Neural progenitor cell (in vitro differentiated cells): ENCODE measurements at regions not wholly inside any gene's neighbourhood (a gene's known extent, or its start where the extent isn't known, plus 50 kb on each side); places are given as distances from the start of the nearest gene placed in this dataset.

Experiments
- DNase-seq: peaks from one replicate; pipeline ENCODE4 v3.0.0-alpha.2; 2016; ENCODE audit warnings: low spot score
- H2AFZ ChIP-seq: fragments of 200-600 bp; sonication (generic); replicated peaks from 2 replicates; pipeline ENCODE4 v1.6.1; 2016; ENCODE audit warnings: antibody characterized with exemption
- H3F3A ChIP-seq: fragments of 200-600 bp; sonication (generic); 2 replicates; pipeline ENCODE4 v1.6.1; 2016; ENCODE audit warnings: antibody characterized with exemption, low read depth
- H3K27ac ChIP-seq: fragments of 200-600 bp; sonication (generic); 2 replicates; pipeline ENCODE4 v1.5.1; 2016; ENCODE audit warnings: mild to moderate bottlenecking
- H3K27me3 ChIP-seq: fragments of 200-600 bp; sonication (generic); 2 replicates; pipeline ENCODE4 v1.6.1; 2016; ENCODE audit warnings: mild to moderate bottlenecking, moderate library complexity
- H3K36me3 ChIP-seq: fragments of 200-600 bp; sonication (generic); 2 replicates; pipeline ENCODE4 v1.5.1; 2016
- H3K4me1 ChIP-seq: fragments of 200-600 bp; sonication (generic); 2 replicates; pipeline ENCODE4 v1.6.1; 2016; ENCODE audit warnings: mixed run types
- H3K4me2 ChIP-seq: fragments of 200-600 bp; sonication (generic); 2 replicates; pipeline ENCODE4 v1.6.1; 2016
- H3K4me3 ChIP-seq: fragments of 200-600 bp; sonication (generic); 2 replicates; pipeline ENCODE4 v1.5.1; 2016
- H3K79me2 ChIP-seq: fragments of 200-600 bp; sonication (generic); 2 replicates; pipeline ENCODE4 v1.6.1; 2016; ENCODE audit warnings: low read depth
- H3K9ac ChIP-seq: fragments of 200-600 bp; sonication (generic); 2 replicates; pipeline ENCODE4 v1.6.1; 2016
- H3K9me3 ChIP-seq: fragments of 200-600 bp; sonication (generic); 2 replicates; pipeline ENCODE4 v1.5.1; 2016; ENCODE audit warnings: low read depth
- H4K20me1 ChIP-seq: fragments of 200-600 bp; sonication (generic); 2 replicates; pipeline ENCODE4 v1.6.1; 2016; ENCODE audit warnings: low read depth
- H3K27ac Mint-ChIP-seq: 3 replicates; pipeline ENCODE4 v1.8.0; 2021; ENCODE audit warnings: mixed read lengths
- H3K27me3 Mint-ChIP-seq: 2 replicates; pipeline ENCODE4 v1.8.0; 2022; ENCODE audit warnings: low read depth, mild to moderate bottlenecking, inconsistent platforms, moderate library complexity, mixed read lengths; ENCODE audit not compliant: insufficient read depth
- H3K36me3 Mint-ChIP-seq: 3 replicates; pipeline ENCODE4 v1.8.0; 2021; ENCODE audit warnings: mixed read lengths
- H3K4me1 Mint-ChIP-seq: 3 replicates; pipeline ENCODE4 v1.8.0; 2021; ENCODE audit warnings: mixed read lengths
- H3K4me3 Mint-ChIP-seq: 3 replicates; pipeline ENCODE4 v1.8.0; 2021; ENCODE audit warnings: mild to moderate bottlenecking, moderate library complexity, mixed read lengths
- H3K9me3 Mint-ChIP-seq: 3 replicates; pipeline ENCODE4 v1.8.0; 2020; ENCODE audit warnings: mixed read lengths
- EZH2 ChIP-seq: fragments of 200-600 bp; sonication (generic); IDR thresholded peaks from 2 replicates; pipeline ENCODE4 v1.6.1; 2017; ENCODE audit warnings: antibody characterized with exemption, mild to moderate bottlenecking, moderate library complexity
- EZH2phosphoT487 ChIP-seq: fragments of 200-600 bp; sonication (generic); IDR thresholded peaks from 2 replicates; pipeline ENCODE4 v1.6.1; 2017; ENCODE audit warnings: antibody characterized with exemption
- TF ChIP-seq, protein P1 (sequence below): fragments of 200-600 bp; sonication (generic); IDR thresholded peaks from 2 replicates; pipeline ENCODE4 v1.5.1; 2017; ENCODE audit warnings: antibody characterized with exemption, mild to moderate bottlenecking

- H3K4me1 ChIP-seq = peaks cover 21% of the 10 kb centered on the region
- no peak overlapping the region for H3K4me3 ChIP-seq
- H3K4me2 ChIP-seq = no peak overlapping the region
- peaks cover 2% of the 10 kb centered on the region for H3K27me3 Mint-ChIP-seq
- no peak overlapping the region for H3K27ac Mint-ChIP-seq
- H3K79me2 ChIP-seq = peaks cover 3% of the 10 kb centered on the region
- no peak overlapping the region for H3K27ac ChIP-seq
- H4K20me1 ChIP-seq = no peaks in the 10 kb centered on the region
- H3K9ac ChIP-seq = no peak overlapping the region
- no peaks in the 10 kb centered on the region for H3K9me3 ChIP-seq
- no peaks in the 10 kb centered on the region for H3K27me3 ChIP-seq
- no peak for DNase-seq
- no peak overlapping the region for H3K4me3 Mint-ChIP-seq
- H3K36me3 Mint-ChIP-seq = peaks cover 22% of the 10 kb centered on the region
- no peak overlapping the region for H2AFZ ChIP-seq
- peaks cover 12% of the 10 kb centered on the region for H3K9me3 Mint-ChIP-seq
- no peaks in the 10 kb centered on the region for H3K36me3 ChIP-seq
- TF ChIP-seq EZH2phosphoT487 (no peak), EZH2 (no peak)
- TF ChIP-seq, protein P1, sequence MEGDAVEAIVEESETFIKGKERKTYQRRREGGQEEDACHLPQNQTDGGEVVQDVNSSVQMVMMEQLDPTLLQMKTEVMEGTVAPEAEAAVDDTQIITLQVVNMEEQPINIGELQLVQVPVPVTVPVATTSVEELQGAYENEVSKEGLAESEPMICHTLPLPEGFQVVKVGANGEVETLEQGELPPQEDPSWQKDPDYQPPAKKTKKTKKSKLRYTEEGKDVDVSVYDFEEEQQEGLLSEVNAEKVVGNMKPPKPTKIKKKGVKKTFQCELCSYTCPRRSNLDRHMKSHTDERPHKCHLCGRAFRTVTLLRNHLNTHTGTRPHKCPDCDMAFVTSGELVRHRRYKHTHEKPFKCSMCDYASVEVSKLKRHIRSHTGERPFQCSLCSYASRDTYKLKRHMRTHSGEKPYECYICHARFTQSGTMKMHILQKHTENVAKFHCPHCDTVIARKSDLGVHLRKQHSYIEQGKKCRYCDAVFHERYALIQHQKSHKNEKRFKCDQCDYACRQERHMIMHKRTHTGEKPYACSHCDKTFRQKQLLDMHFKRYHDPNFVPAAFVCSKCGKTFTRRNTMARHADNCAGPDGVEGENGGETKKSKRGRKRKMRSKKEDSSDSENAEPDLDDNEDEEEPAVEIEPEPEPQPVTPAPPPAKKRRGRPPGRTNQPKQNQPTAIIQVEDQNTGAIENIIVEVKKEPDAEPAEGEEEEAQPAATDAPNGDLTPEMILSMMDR = no peak
- peaks cover 2% of the 10 kb centered on the region for H3K4me1 Mint-ChIP-seq
- no peaks in the 10 kb centered on the region for H3F3A ChIP-seq
These were observed 152.6 kb downstream of the KLF12 start for GRCh38 chr13:73981595-73981994.

DNA sequence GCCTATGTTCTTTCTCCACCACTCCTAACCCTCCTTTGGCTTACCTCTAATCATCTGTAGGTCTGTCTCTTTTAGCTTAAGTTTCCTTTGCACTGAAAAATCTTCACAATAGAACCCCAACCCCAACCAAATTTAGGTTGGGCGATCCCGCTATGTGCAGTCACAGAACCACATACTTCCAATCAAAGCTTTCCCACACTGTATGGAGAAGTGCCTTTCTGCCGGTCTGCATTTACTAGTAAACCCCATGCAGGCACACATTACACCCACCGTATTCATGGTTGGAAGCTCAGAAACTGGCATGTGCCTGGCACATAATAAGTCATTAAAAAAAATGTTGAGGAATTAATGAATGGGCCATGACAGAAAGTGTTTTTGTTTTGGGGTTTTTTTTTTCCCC lies 158.4 kb downstream of the KLF12 start:
- no peaks in the 10 kb centered on the region for H3K36me3 ChIP-seq
- no peak for DNase-seq
- H4K20me1 ChIP-seq = no peaks in the 10 kb centered on the region
- no peak overlapping the region for H3K4me3 ChIP-seq
- peaks cover 37% of the 10 kb centered on the region for H3K9me3 Mint-ChIP-seq
- no peak overlapping the region for H2AFZ ChIP-seq
- peaks cover 28% of the 10 kb centered on the region for H3K36me3 Mint-ChIP-seq
- H3K27ac ChIP-seq = no peak overlapping the region
- H3K4me3 Mint-ChIP-seq = no peak overlapping the region
- no peaks in the 10 kb centered on the region for H3F3A ChIP-seq
- no peak overlapping the region for H3K27ac Mint-ChIP-seq
- no peaks in the 10 kb centered on the region for H3K4me1 Mint-ChIP-seq
- peaks cover 23% of the 10 kb centered on the region for H3K79me2 ChIP-seq
- H3K27me3 ChIP-seq = no peaks in the 10 kb centered on the region
- no peaks in the 10 kb centered on the region for H3K9me3 ChIP-seq
- H3K9ac ChIP-seq = no peak overlapping the region
- H3K27me3 Mint-ChIP-seq = no peaks in the 10 kb centered on the region
- TF ChIP-seq, protein P1 = no peak
- no peak for TF ChIP-seq EZH2phosphoT487
- TF ChIP-seq EZH2 = no peak
- H3K4me2 ChIP-seq = no peak overlapping the region
- H3K4me1 ChIP-seq = no peaks in the 10 kb centered on the region

DNA sequence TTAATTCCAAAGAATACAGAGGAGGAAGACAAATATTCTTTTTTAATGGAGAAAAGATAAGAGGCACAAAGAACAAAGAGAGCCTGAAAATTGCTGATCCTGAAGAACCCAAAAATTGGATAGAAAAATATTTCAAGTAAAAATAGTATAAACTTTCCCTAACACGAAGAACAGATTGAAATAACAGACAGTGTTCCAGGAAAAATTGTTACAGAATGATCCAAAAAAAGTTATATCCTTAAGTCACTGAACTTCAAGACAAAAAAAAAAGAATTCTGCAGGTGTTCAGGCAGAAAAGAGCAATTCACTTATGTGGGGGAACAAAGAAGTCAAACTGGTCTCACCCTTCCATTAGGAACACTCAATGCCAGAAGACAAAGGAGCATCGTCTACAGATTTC lies 160.2 kb downstream of the KLF12 start:
- Mint-ChIP-seq H3K4me1 (no peaks in the 10 kb centered on the region), H3K36me3 (peaks cover 29% of the 10 kb centered on the region), H3K9me3 (peaks cover 35% of the 10 kb centered on the region), H3K27ac (no peak overlapping the region), H3K4me3 (no peak overlapping the region), H3K27me3 (no peaks in the 10 kb centered on the region)
- H2AFZ ChIP-seq = no peak overlapping the region
- DNase-seq = no peak
- H3F3A ChIP-seq = no peaks in the 10 kb centered on the region
- no peak overlapping the region for H3K4me3 ChIP-seq
- H3K27me3 ChIP-seq = no peaks in the 10 kb centered on the region
- H3K4me1 ChIP-seq = no peaks in the 10 kb centered on the region
- H3K27ac ChIP-seq = no peak overlapping the region
- no peaks in the 10 kb centered on the region for H4K20me1 ChIP-seq
- H3K36me3 ChIP-seq = no peaks in the 10 kb centered on the region
- TF ChIP-seq EZH2 (no peak), EZH2phosphoT487 (no peak)
- TF ChIP-seq, protein P1 = no peak
- H3K9me3 ChIP-seq = no peaks in the 10 kb centered on the region
- H3K4me2 ChIP-seq = no peak overlapping the region
- H3K79me2 ChIP-seq = peaks cover 20% of the 10 kb centered on the region
- no peak overlapping the region for H3K9ac ChIP-seq
